Common myeloid progenitor, CD34-positive (primary cell): ENCODE measurements at regions not wholly inside any gene's neighbourhood (a gene's known extent, or its start where the extent isn't known, plus 50 kb on each side); places are given as distances from the start of the nearest gene placed in this dataset.
"Not testable (repeated sequence)": the region's sequence is repeated elsewhere in the genome, so short reads cannot be mapped to it uniquely, and the experiment has no call there.

Experiments
- CTCF ChIA-PET: fragments of 350-600 bp; sonication (Branson Sonifier 250); formaldehyde crosslinking; loops from one replicate; lab custom pipeline; 2021; ENCODE audit warnings: antibody characterized with exemption; lab: Charles Lee
- POLR2A ChIA-PET: fragments of 350-600 bp; sonication (Branson Sonifier 250); formaldehyde crosslinking; loops from one replicate; lab custom pipeline; 2021; ENCODE audit warnings: antibody characterized with exemption; lab: Charles Lee
- DNase-seq, 3 donors: peaks; one replicate each; pipeline versions ENCODE4 v3.0.0 to v3.0.0-alpha.2; 2013
- H3K27ac ChIP-seq, 2 experiments: 1 replicate in 1 of 2; 2 replicates in 1 of 2; pipeline ENCODE4 v1.7.0; 2013; ENCODE audit warnings: inconsistent platforms in 2 of 2, low read length in 2 of 2, mild to moderate bottlenecking in 2 of 2, low read depth in 1 of 2, moderate library complexity in 1 of 2; ENCODE audit not compliant: severe bottlenecking in 2 of 2, insufficient read depth in 1 of 2, poor library complexity in 1 of 2
- H3K27me3 ChIP-seq, 5 experiments: replicated peaks in 2 of 5; 1 replicate in 3 of 5; 2 replicates in 2 of 5; pipeline versions ENCODE4 v1.6.1 to v1.7.0; 2013; ENCODE audit warnings: low read length in 4 of 5, mild to moderate bottlenecking in 2 of 5, moderate library complexity in 2 of 5, inconsistent platforms in 1 of 5; ENCODE audit not compliant: insufficient read depth in 5 of 5, control insufficient read depth in 4 of 5
- H3K36me3 ChIP-seq, 4 experiments: 1 replicate in 2 of 4; 2 replicates in 2 of 4; pipeline versions ENCODE4 v1.6.1 to v1.7.0; 2013; ENCODE audit warnings: low read length in 3 of 4, control low read depth in 1 of 4, mild to moderate bottlenecking in 1 of 4; ENCODE audit not compliant: control insufficient read depth in 4 of 4, insufficient read depth in 4 of 4
- H3K4me1 ChIP-seq, 4 experiments: 1 replicate in 3 of 4; 2 replicates in 1 of 4; pipeline versions ENCODE4 v1.6.1 to v1.7.1; 2013; ENCODE audit warnings: low read length in 3 of 4, mild to moderate bottlenecking in 3 of 4, control low read depth in 1 of 4, inconsistent platforms in 1 of 4, moderate library complexity in 1 of 4; ENCODE audit not compliant: control insufficient read depth in 4 of 4, insufficient read depth in 4 of 4; ENCODE audit errors: control extremely low read depth in 1 of 4
- H3K4me3 ChIP-seq, 7 experiments: 1 replicate in 4 of 7; 2 replicates in 3 of 7; pipeline versions ENCODE4 v1.5.1 to v1.7.0; 2013; ENCODE audit warnings: mild to moderate bottlenecking in 7 of 7, low read length in 6 of 7, moderate library complexity in 6 of 7, inconsistent platforms in 2 of 7, low read depth in 2 of 7, control low read depth in 1 of 7; ENCODE audit not compliant: insufficient read depth in 4 of 7, control insufficient read depth in 1 of 7; ENCODE audit errors: extremely low read depth in 1 of 7
- H3K9me3 ChIP-seq, 5 experiments: 1 replicate in 4 of 5; 2 replicates in 1 of 5; pipeline versions ENCODE4 v1.6.1 to v1.7.1; 2013; ENCODE audit warnings: low read length in 4 of 5, mild to moderate bottlenecking in 2 of 5, inconsistent platforms in 1 of 5, low read depth in 1 of 5, moderate library complexity in 1 of 5; ENCODE audit not compliant: control insufficient read depth in 4 of 5, insufficient read depth in 2 of 5; ENCODE audit errors: control extremely low read depth in 1 of 5
- WGBS: methylation state at CpG from one replicate; pipeline ENCODE4 v1.1.5; 2013; ENCODE audit not compliant: insufficient coverage; 5-methylcytosine and 5-hydroxymethylcytosine counted together

DNA sequence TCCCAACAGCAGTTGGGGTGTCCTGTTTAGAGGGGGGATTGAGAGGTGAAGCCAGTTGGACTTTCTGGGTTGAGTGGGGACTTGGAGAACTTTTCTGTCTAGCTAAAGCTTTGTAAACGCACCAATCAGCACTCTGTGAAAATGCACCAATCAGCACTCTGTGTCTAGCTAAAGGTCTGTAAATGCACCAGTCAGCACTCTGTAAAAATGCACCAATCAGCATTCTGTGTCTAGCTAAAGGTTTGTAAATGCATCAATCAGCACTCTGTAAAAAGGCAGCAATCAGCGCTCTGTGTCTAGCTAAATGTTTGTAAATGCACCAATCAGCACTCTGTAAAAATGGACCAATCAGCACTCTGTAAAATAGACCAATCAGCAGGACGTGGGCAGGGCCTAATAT is 568.6 kb upstream of the PTBP2 start:
- H3K4me1 ChIP-seq, H3K36me3 ChIP-seq, CTCF ChIA-PET, POLR2A ChIA-PET, H3K27me3 ChIP-seq, DNase-seq, H3K4me3 ChIP-seq, H3K27ac ChIP-seq: not testable (repeated sequence)
- H3K9me3 ChIP-seq, result peaks cover 0 to 17% (median 2%) of the 10 kb centered on the region in 5 experiments
- WGBS, result 83% methylated on average over 3 of the region's 3 CpGs

DNA sequence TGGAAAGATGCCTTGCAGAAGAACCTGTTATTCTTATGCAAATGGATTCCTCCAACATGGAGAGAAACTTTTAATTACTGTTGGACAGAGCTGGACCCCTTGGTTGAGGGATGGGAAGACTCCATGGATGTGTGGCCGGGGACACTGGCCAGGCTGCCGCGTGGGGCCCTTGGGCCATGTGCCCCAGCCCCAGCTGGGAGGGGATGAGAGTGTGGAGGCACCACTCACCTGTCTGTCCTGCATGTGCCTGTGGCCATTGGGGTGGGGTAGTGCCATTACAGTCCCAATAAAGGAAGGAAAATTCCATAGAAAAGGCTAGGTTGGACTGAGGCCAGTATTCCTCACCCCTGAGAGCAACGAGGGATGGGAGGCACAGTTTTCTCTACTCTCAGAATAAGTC is 564.5 kb upstream of the PTBP2 start:
- Histone ChIP-seq H3K9me3 (peaks cover 0 to 13% (median 2%) of the 10 kb centered on the region in 5 experiments), H3K27ac (no peak overlapping the region), H3K4me1 (no peaks in the 10 kb centered on the region), H3K4me3 (no peak overlapping the region), H3K36me3 (no peaks in the 10 kb centered on the region), H3K27me3 (no peaks in the 10 kb centered on the region)
- 91% methylated on average over 4 of the region's 4 CpGs for WGBS
- no peak for DNase-seq
- ChIA-PET CTCF (no interaction called here), POLR2A (no interaction called here)

GRCh38 chr1:96159379-96159778 is 562.2 kb upstream of the PTBP2 start:
- no peaks in the 10 kb centered on the region for H3K4me1 ChIP-seq
- H3K36me3 ChIP-seq, result no peaks in the 10 kb centered on the region
- no peak overlapping the region for H3K27ac ChIP-seq
- DNase-seq, result no peak
- peaks cover 0 to 6% (median 1%) of the 10 kb centered on the region in 5 experiments for H3K9me3 ChIP-seq
- POLR2A ChIA-PET, result no interaction called here
- no CpG with 5 or more reads among the region's 2 CpGs for WGBS
- CTCF ChIA-PET, result no interaction called here
- no peak overlapping the region for H3K4me3 ChIP-seq
- H3K27me3 ChIP-seq, result no peaks in the 10 kb centered on the region

DNA sequence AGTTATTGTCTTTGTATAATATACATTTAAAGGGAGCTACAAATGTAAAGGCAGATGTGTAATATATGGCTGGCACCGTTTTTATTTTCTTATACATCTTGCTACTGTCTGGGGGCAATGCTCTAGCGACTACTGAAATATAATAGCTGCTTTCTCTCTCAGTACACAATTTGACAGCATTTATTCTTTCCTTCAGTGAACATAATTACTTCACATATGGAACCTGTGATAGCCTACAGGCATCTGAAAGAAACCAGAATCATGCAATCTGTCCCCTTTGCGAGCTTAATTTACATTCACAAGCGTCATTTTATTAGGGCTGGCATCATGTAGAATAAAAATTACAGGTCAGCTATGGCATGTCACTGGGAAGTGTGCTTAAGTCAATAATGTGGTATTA is 557.5 kb upstream of the PTBP2 start:
- no peak overlapping the region for H3K27ac ChIP-seq
- POLR2A ChIA-PET, result no interaction called here
- no peak overlapping the region for H3K4me3 ChIP-seq
- no peaks in the 10 kb centered on the region for H3K27me3 ChIP-seq
- WGBS, result 90% methylated on average over 3 of the region's 4 CpGs
- H3K4me1 ChIP-seq, result no peaks in the 10 kb centered on the region
- H3K36me3 ChIP-seq, result no peaks in the 10 kb centered on the region
- DNase-seq, result no peak
- CTCF ChIA-PET, result no interaction called here
- H3K9me3 ChIP-seq, result peaks cover 0 to 8% (median 0%) of the 10 kb centered on the region in 5 experiments

DNA sequence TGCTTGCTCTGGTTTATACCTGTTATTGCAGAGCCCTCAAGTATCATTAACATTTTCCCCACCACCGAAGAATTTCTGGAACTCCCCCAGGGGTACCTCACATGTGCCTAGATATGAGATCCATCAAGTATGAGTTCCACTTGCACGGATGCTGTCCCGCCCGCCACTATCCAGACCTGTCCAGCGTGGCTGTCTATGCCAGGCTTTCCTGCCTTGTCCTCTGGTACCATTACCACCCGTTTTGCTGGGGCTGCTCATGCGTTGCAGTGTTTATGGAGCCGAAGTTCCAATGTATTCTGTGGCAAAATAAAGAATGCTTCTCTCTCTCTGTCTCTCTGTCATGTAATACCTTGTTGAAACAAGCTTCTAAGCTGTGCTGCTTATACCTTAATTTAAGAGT is 543.5 kb upstream of the PTBP2 start:
- Histone ChIP-seq H3K27me3 (no peaks in the 10 kb centered on the region), H3K36me3 (no peaks in the 10 kb centered on the region), H3K4me3 (no peak overlapping the region), H3K9me3 (no peaks in the 10 kb centered on the region), H3K27ac (no peak overlapping the region), H3K4me1 (no peaks in the 10 kb centered on the region)
- 94% methylated on average over 6 of the region's 8 CpGs for WGBS
- POLR2A ChIA-PET, result no interaction called here
- CTCF ChIA-PET, result no interaction called here
- DNase-seq, result no peak

DNA sequence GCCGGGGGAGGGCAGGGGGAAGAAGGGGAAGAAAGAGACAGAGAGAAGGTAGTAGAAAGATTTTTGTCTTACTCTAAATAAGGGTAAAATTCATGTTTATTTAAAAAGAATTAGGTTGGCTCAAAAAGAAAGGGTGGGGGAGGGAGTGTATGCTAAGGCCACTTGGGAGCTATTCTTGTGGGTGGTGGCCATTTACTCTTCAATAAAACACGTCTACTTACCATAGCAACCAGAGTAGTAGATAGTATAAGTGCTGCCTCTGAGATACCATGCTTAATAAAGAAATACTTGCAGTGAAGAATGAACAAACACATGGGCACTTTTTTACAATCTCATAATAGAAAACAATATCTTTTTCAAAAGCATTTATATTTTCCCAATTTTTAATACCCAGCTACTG is 538.1 kb upstream of the PTBP2 start:
- H3K4me3 ChIP-seq, result no peak overlapping the region
- no peak overlapping the region for H3K27ac ChIP-seq
- no CpG with 5 or more reads among the region's 2 CpGs for WGBS
- peaks cover 0 to 2% (median 0%) of the 10 kb centered on the region in 5 experiments for H3K27me3 ChIP-seq
- CTCF ChIA-PET, result no interaction called here
- no peak for DNase-seq
- H3K36me3 ChIP-seq, result no peaks in the 10 kb centered on the region
- H3K9me3 ChIP-seq, result no peaks in the 10 kb centered on the region
- no peaks in the 10 kb centered on the region for H3K4me1 ChIP-seq
- POLR2A ChIA-PET, result no interaction called here

DNA sequence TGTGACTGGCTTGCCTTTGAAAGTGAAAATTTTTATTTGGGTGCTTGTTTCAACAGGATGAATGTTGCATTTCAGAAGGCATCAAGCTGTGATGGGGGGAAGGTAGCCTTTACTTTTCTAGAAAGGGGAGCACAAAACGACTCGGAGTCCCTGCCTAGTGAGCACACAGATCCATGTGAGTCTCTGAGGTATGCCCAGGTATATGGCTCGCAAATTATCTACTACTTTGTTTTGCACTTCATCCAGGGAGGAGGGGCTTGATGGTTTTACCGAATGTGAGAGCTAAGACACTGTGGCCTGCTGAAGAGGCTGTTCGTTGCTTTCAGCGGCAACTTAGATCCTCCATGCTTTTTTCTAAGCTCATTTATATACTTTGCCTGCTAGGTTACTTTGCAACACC is 537.7 kb upstream of the PTBP2 start:
- Histone ChIP-seq H3K36me3 (no peaks in the 10 kb centered on the region), H3K27ac (no peak overlapping the region), H3K4me1 (no peaks in the 10 kb centered on the region), H3K4me3 (no peak overlapping the region), H3K9me3 (no peaks in the 10 kb centered on the region), H3K27me3 (peaks cover 0 to 2% (median 0%) of the 10 kb centered on the region in 5 experiments)
- no peak for DNase-seq
- WGBS, result 72% methylated on average over 2 of the region's 6 CpGs
- CTCF ChIA-PET, result no interaction called here
- POLR2A ChIA-PET, result no interaction called here
